ENCODE measurements at regions not wholly inside any gene's neighbourhood (a gene's known extent, or its start where the extent isn't known, plus 50 kb on each side); places are given as distances from the start of the nearest gene placed in this dataset.

- H3K79me2 ChIP-seq (ENCODE audit: insufficient read depth, low read depth), result no peaks in the 10 kb centered on the region
- no peaks in the 10 kb centered on the region for H3K27me3 ChIP-seq (ENCODE audit: insufficient read depth, low read depth)
- TF ChIP-seq CTCF (conservative IDR thresholded peaks at IDR 0.05; ENCODE audit: low read depth, low read length), result no peak
- H3K9ac ChIP-seq, result no peak overlapping the region
- no peaks in the 10 kb centered on the region for H3K4me1 ChIP-seq (ENCODE audit: low read depth, poor library complexity, severe bottlenecking)
- no peaks in the 10 kb centered on the region for H4K20me1 ChIP-seq (ENCODE audit: insufficient read depth)
- H3K36me3 ChIP-seq (ENCODE audit: insufficient read depth), result no peaks in the 10 kb centered on the region
- no peak overlapping the region for H3K27ac ChIP-seq
- no peak overlapping the region for H2AFZ ChIP-seq (ENCODE audit: low read depth)
- H3K4me2 ChIP-seq, result no peak overlapping the region
- no peak overlapping the region for H3K4me3 ChIP-seq (IDR thresholded peaks at IDR 0.05; ENCODE audit: insufficient read depth, low read depth, low read length)
Measured at GRCh38 chr2:208977582-208977981, 446.3 kb upstream of the MAP2 start.

GRCh38 chr2:208978946-208979345 lies 444.9 kb upstream of the MAP2 start:
- H3K4me2 ChIP-seq, result no peak overlapping the region
- TF ChIP-seq CTCF (conservative IDR thresholded peaks at IDR 0.05; ENCODE audit: low read depth, low read length), result no peak
- no peak overlapping the region for H3K9ac ChIP-seq
- no peaks in the 10 kb centered on the region for H4K20me1 ChIP-seq (ENCODE audit: insufficient read depth)
- H3K79me2 ChIP-seq (ENCODE audit: insufficient read depth, low read depth), result no peaks in the 10 kb centered on the region
- H3K27me3 ChIP-seq (ENCODE audit: insufficient read depth, low read depth), result no peaks in the 10 kb centered on the region
- H3K27ac ChIP-seq, result no peak overlapping the region
- no peak overlapping the region for H2AFZ ChIP-seq (ENCODE audit: low read depth)
- H3K36me3 ChIP-seq (ENCODE audit: insufficient read depth), result no peaks in the 10 kb centered on the region
- H3K4me1 ChIP-seq (ENCODE audit: low read depth, poor library complexity, severe bottlenecking), result no peaks in the 10 kb centered on the region
- H3K4me3 ChIP-seq (IDR thresholded peaks at IDR 0.05; ENCODE audit: insufficient read depth, low read depth, low read length), result no peak overlapping the region

- TF ChIP-seq CTCF (conservative IDR thresholded peaks at IDR 0.05; ENCODE audit: low read depth, low read length), result no peak
- no peak overlapping the region for H3K27ac ChIP-seq
- H3K79me2 ChIP-seq (ENCODE audit: insufficient read depth, low read depth), result no peaks in the 10 kb centered on the region
- H3K9ac ChIP-seq, result no peak overlapping the region
- no peak overlapping the region for H2AFZ ChIP-seq (ENCODE audit: low read depth)
- H3K36me3 ChIP-seq (ENCODE audit: insufficient read depth), result no peaks in the 10 kb centered on the region
- H4K20me1 ChIP-seq (ENCODE audit: insufficient read depth), result no peaks in the 10 kb centered on the region
- H3K4me3 ChIP-seq (IDR thresholded peaks at IDR 0.05; ENCODE audit: insufficient read depth, low read depth, low read length), result no peak overlapping the region
- H3K4me1 ChIP-seq (ENCODE audit: low read depth, poor library complexity, severe bottlenecking), result no peaks in the 10 kb centered on the region
- H3K27me3 ChIP-seq (ENCODE audit: insufficient read depth, low read depth), result no peaks in the 10 kb centered on the region
- no peak overlapping the region for H3K4me2 ChIP-seq
Measured at GRCh38 chr2:208980321-208980720, 443.5 kb upstream of the MAP2 start.

- H4K20me1 ChIP-seq (ENCODE audit: insufficient read depth), result no peaks in the 10 kb centered on the region
- H3K4me3 ChIP-seq (IDR thresholded peaks at IDR 0.05; ENCODE audit: insufficient read depth, low read depth, low read length), result no peak overlapping the region
- no peaks in the 10 kb centered on the region for H3K79me2 ChIP-seq (ENCODE audit: insufficient read depth, low read depth)
- no peak for TF ChIP-seq CTCF (conservative IDR thresholded peaks at IDR 0.05; ENCODE audit: low read depth, low read length)
- no peak overlapping the region for H3K9ac ChIP-seq
- no peak overlapping the region for H3K27ac ChIP-seq
- no peak overlapping the region for H3K4me2 ChIP-seq
- no peaks in the 10 kb centered on the region for H3K4me1 ChIP-seq (ENCODE audit: low read depth, poor library complexity, severe bottlenecking)
- H3K36me3 ChIP-seq (ENCODE audit: insufficient read depth), result no peaks in the 10 kb centered on the region
- no peaks in the 10 kb centered on the region for H3K27me3 ChIP-seq (ENCODE audit: insufficient read depth, low read depth)
- no peak overlapping the region for H2AFZ ChIP-seq (ENCODE audit: low read depth)
Measured at GRCh38 chr2:208982831-208983230, 441.0 kb upstream of the MAP2 start.

GRCh38 chr2:208983486-208983885 lies 440.4 kb upstream of the MAP2 start:
- no peaks in the 10 kb centered on the region for H3K36me3 ChIP-seq (ENCODE audit: insufficient read depth)
- H3K79me2 ChIP-seq (ENCODE audit: insufficient read depth, low read depth), result no peaks in the 10 kb centered on the region
- no peak for TF ChIP-seq CTCF (conservative IDR thresholded peaks at IDR 0.05; ENCODE audit: low read depth, low read length)
- no peak overlapping the region for H3K4me3 ChIP-seq (IDR thresholded peaks at IDR 0.05; ENCODE audit: insufficient read depth, low read depth, low read length)
- no peaks in the 10 kb centered on the region for H3K27me3 ChIP-seq (ENCODE audit: insufficient read depth, low read depth)
- no peak overlapping the region for H3K4me2 ChIP-seq
- no peak overlapping the region for H3K9ac ChIP-seq
- no peaks in the 10 kb centered on the region for H3K4me1 ChIP-seq (ENCODE audit: low read depth, poor library complexity, severe bottlenecking)
- H4K20me1 ChIP-seq (ENCODE audit: insufficient read depth), result no peaks in the 10 kb centered on the region
- no peak overlapping the region for H3K27ac ChIP-seq
- no peak overlapping the region for H2AFZ ChIP-seq (ENCODE audit: low read depth)
